ENCODE measurements at regions not wholly inside any gene's neighbourhood (a gene's known extent, or its start where the extent isn't known, plus 50 kb on each side); places are given as distances from the start of the nearest gene placed in this dataset.

GRCh38 chr12:98343002-98343567, 172.3 kb upstream of the TMPO start:
- no peaks in the 10 kb centered on the region for H3K9me3 ChIP-seq
- no peak overlapping the region for H3K27ac ChIP-seq
- no peaks in the 10 kb centered on the region for H3K36me3 ChIP-seq
- in situ Hi-C loops (cut with MboI; ENCODE audit: low sequenced_read_pairs in 4 of 4) (no loop called here), intact Hi-C loops (cut with DNase I; ENCODE audit: low total_unique reads) (no loop called here)
- no peaks in the 10 kb centered on the region for H3K4me1 ChIP-seq
- DNase-seq (no peak), ATAC-seq (no peak)
- H3K27me3 ChIP-seq, result no peaks in the 10 kb centered on the region
- no peak overlapping the region for H3K4me3 ChIP-seq
- TF ChIP-seq POLR2A (IDR thresholded peaks at IDR 0.05), result no peak
- no peak for TF ChIP-seq CTCF (IDR thresholded peaks at IDR 0.05 in 4 of 5, conservative IDR thresholded peaks at IDR 0.05 in 1 of 5)

DNA sequence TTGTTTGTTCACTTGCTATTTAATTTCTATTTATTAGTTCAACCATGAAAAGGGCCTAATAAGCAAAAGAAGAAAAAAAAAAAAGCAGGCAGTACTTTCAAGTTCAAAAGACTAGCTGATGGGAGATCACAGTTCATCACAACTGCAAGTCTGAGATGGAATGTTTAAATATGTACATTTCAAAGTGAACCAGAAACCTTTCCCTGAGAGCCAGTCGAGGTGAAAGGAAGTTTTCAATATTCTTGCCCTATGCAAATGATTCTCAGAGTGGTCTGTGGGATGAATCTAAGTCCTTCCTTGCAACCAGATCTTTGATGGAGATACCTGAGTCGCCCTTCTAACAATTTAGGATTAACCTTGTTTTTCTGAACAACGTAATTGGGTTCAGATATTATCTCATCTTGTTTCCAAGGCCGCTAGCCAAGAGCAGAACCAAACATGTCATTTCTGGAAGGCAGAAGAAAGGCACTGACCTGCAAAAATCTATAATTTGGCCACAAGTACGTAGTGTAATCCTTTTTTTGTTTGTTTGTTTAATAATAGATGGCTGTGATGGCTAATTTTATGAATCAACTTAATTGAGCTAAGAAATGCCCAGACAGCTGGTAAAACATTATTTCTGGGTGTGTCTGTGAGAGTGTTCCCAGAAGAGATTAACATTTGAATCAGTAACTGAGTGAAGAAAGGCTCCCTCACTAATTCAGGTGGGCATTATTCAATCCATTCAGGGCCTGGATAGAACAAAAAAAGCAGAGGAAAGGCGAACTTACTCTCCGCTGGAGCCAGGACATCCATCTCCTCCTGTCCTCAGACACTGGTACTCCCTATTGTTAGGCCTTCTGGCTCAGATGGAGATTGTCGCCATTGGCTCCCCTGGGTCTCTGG, 171.1 kb upstream of the TMPO start:
- in situ Hi-C loops (cut with MboI; ENCODE audit: low sequenced_read_pairs in 4 of 4) (no loop called here), intact Hi-C loops (cut with DNase I; ENCODE audit: low total_unique reads) (no loop called here)
- TF ChIP-seq POLR2A (IDR thresholded peaks at IDR 0.05) (no peak), CTCF (IDR thresholded peaks at IDR 0.05 in 4 of 5, conservative IDR thresholded peaks at IDR 0.05 in 1 of 5) (no peak)
- Histone ChIP-seq H3K4me1 (no peaks in the 10 kb centered on the region), H3K9me3 (no peaks in the 10 kb centered on the region), H3K4me3 (no peak overlapping the region), H3K36me3 (no peaks in the 10 kb centered on the region), H3K27me3 (no peaks in the 10 kb centered on the region), H3K27ac (no peak overlapping the region)
- no peak for ATAC-seq
- no peak for DNase-seq

GRCh38 chr12:98345308-98345876, 170.0 kb upstream of the TMPO start:
- in situ Hi-C loops (cut with MboI; ENCODE audit: low sequenced_read_pairs in 4 of 4), result no loop called here
- no peak for TF ChIP-seq POLR2A (IDR thresholded peaks at IDR 0.05)
- TF ChIP-seq CTCF (IDR thresholded peaks at IDR 0.05 in 4 of 5, conservative IDR thresholded peaks at IDR 0.05 in 1 of 5), result no peak
- no peak for DNase-seq
- Histone ChIP-seq H3K27ac (no peak overlapping the region), H3K9me3 (no peaks in the 10 kb centered on the region), H3K4me3 (no peak overlapping the region), H3K4me1 (no peaks in the 10 kb centered on the region), H3K36me3 (no peaks in the 10 kb centered on the region), H3K27me3 (no peaks in the 10 kb centered on the region)
- intact Hi-C loops (cut with DNase I; ENCODE audit: low total_unique reads), result no loop called here
- ATAC-seq, result no peak

GRCh38 chr12:98351089-98351488, 164.3 kb upstream of the TMPO start:
- in situ Hi-C loops (cut with MboI; ENCODE audit: low sequenced_read_pairs in 4 of 4), result no loop called here
- no peaks in the 10 kb centered on the region for H3K9me3 ChIP-seq
- TF ChIP-seq POLR2A (IDR thresholded peaks at IDR 0.05), result no peak
- no peak for TF ChIP-seq CTCF (IDR thresholded peaks at IDR 0.05 in 4 of 5, conservative IDR thresholded peaks at IDR 0.05 in 1 of 5)
- H3K36me3 ChIP-seq, result no peaks in the 10 kb centered on the region
- intact Hi-C loops (cut with DNase I; ENCODE audit: low total_unique reads), result no loop called here
- H3K27ac ChIP-seq, result no peak overlapping the region
- H3K4me1 ChIP-seq, result no peaks in the 10 kb centered on the region
- H3K4me3 ChIP-seq, result no peak overlapping the region
- H3K27me3 ChIP-seq, result no peaks in the 10 kb centered on the region
- no peak for ATAC-seq
- no peak for DNase-seq
